ENCODE measurements at regions not wholly inside any gene's neighbourhood (a gene's known extent, or its start where the extent isn't known, plus 50 kb on each side); places are given as distances from the start of the nearest gene placed in this dataset.

DNA sequence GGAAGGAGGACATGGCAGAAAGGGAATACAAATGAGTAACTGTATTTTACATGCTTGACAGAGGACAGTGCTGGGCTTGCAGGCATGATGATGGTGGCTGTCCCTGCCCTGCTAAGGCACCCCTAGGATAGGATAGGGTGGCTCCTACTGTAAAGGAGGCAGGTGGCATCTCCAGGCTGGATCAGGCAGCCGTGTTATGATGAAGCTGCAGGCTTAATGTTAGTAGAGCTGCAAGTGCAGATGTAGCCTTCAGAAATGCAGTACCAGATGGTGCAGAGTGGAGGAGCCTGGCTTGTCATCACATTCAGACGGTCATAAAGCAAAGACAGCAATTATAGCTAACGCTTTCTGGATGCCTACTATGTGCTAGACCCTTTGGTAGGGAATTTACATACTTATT, 287.9 kb upstream of the PODXL start:
- TF ChIP-seq POLR2A (IDR thresholded peaks at IDR 0.05; ENCODE audit: low read depth, low read length), result no peak
- TF ChIP-seq, protein P1, sequence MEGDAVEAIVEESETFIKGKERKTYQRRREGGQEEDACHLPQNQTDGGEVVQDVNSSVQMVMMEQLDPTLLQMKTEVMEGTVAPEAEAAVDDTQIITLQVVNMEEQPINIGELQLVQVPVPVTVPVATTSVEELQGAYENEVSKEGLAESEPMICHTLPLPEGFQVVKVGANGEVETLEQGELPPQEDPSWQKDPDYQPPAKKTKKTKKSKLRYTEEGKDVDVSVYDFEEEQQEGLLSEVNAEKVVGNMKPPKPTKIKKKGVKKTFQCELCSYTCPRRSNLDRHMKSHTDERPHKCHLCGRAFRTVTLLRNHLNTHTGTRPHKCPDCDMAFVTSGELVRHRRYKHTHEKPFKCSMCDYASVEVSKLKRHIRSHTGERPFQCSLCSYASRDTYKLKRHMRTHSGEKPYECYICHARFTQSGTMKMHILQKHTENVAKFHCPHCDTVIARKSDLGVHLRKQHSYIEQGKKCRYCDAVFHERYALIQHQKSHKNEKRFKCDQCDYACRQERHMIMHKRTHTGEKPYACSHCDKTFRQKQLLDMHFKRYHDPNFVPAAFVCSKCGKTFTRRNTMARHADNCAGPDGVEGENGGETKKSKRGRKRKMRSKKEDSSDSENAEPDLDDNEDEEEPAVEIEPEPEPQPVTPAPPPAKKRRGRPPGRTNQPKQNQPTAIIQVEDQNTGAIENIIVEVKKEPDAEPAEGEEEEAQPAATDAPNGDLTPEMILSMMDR (IDR thresholded peaks at IDR 0.05; ENCODE audit: extremely low read depth in 1 of 2, insufficient read depth in 1 of 2, low read depth in 1 of 2, low read length in 2 of 2), result no peak
- no peak for TF ChIP-seq FOS (IDR thresholded peaks at IDR 0.05; ENCODE audit: borderline replicate concordance, insufficient read depth, low read length)
